ENCODE measurements at regions not wholly inside any gene's neighbourhood (a gene's known extent, or its start where the extent isn't known, plus 50 kb on each side); places are given as distances from the start of the nearest gene placed in this dataset.

DNA sequence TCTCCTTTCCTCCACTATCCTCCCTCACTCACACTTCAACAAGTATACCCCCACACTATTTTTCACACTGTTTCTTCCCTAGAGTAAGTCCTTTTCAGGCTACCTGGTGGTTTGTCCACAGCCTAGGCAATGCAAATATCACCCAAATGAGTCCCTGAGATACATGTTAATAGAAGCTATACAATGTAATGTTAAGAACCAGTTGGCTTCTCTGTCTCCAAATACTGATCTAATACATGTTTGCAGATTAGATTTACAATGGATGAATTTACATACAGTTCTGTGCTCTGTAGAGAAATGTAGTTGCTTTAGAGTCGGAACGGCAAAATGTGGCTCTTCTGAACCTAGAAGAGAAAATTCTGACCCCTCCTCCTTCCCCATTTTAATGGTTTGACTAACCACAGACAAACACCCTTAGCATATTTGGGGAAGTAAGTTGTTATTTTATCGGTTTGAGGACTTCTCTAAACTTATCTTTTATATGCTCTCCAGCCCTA is 63.6 kb upstream of the MBNL1 start:
- no peak overlapping the region for H3K4me3 Mint-ChIP-seq (ENCODE audit: low read depth, unreplicated experiment)
- TF ChIP-seq, protein P1, sequence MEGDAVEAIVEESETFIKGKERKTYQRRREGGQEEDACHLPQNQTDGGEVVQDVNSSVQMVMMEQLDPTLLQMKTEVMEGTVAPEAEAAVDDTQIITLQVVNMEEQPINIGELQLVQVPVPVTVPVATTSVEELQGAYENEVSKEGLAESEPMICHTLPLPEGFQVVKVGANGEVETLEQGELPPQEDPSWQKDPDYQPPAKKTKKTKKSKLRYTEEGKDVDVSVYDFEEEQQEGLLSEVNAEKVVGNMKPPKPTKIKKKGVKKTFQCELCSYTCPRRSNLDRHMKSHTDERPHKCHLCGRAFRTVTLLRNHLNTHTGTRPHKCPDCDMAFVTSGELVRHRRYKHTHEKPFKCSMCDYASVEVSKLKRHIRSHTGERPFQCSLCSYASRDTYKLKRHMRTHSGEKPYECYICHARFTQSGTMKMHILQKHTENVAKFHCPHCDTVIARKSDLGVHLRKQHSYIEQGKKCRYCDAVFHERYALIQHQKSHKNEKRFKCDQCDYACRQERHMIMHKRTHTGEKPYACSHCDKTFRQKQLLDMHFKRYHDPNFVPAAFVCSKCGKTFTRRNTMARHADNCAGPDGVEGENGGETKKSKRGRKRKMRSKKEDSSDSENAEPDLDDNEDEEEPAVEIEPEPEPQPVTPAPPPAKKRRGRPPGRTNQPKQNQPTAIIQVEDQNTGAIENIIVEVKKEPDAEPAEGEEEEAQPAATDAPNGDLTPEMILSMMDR (IDR thresholded peaks at IDR 0.05; ENCODE audit: unreplicated experiment): no peak
- intact Hi-C loops (cut with micrococcal nuclease; ENCODE audit: unreplicated experiment): no loop called here

DNA sequence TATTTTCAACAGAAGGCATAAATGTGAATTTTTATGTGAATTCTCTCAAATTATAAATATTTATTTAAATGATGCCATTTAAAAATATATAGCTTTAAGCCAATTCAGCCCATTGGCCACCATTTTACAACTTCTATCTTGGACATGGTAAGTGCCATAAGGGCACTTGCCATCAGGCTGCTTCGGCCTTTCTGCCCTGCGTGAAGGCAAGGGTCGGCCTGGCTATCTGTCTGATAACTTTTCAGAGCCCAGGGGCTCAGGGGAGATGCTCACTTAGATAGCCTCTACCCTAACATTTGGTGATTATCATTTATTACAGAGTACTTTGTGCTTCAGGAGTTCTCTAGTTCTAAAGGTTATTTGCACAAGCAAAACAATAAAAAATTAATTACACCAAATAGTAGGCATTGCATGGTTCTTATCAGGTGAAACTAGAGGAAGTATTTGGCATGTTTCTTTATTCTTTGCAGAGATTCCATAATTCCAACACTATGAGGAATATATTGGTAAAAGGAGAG is 62.4 kb upstream of the MBNL1 start:
- CTCF ChIA-PET: interaction anchor here (0.5 to 1.0 kb wide), 2 partner anchors 13 to 215 kb away, joined by 4 read pairs; no protein-coding TSS in a partner anchor
- Mint-ChIP-seq H3K4me1 (ENCODE audit: low read depth, unreplicated experiment) (peaks cover 23% of the 10 kb centered on the region), H3K4me3 (ENCODE audit: low read depth, unreplicated experiment) (no peak overlapping the region), H3K27me3 (ENCODE audit: unreplicated experiment) (no peaks in the 10 kb centered on the region), H3K36me3 (ENCODE audit: insufficient read depth, unreplicated experiment) (no peaks in the 10 kb centered on the region), H3K9me3 (ENCODE audit: low read depth, unreplicated experiment) (no peaks in the 10 kb centered on the region), H3K27ac (ENCODE audit: unreplicated experiment) (no peak overlapping the region)
- TF ChIP-seq, protein P1 (IDR thresholded peaks at IDR 0.05; ENCODE audit: unreplicated experiment): no peak
- no peak for DNase-seq
- intact Hi-C loops (cut with micrococcal nuclease; ENCODE audit: unreplicated experiment): no loop called here
- BruUV-seq (replicated peaks): no TSS peak

More for the DNA sequence above, 63.6 kb upstream of the MBNL1 start:
- no peaks in the 10 kb centered on the region for H3K36me3 Mint-ChIP-seq (ENCODE audit: insufficient read depth, unreplicated experiment)
- CTCF ChIA-PET: interaction anchor here (1.0 to 2.5 kb wide), 2 partner anchors 11 kb away, joined by 4 to 10 read pairs; no protein-coding TSS in a partner anchor
- no peak overlapping the region for H3K27ac Mint-ChIP-seq (ENCODE audit: unreplicated experiment)
- no peaks in the 10 kb centered on the region for H3K9me3 Mint-ChIP-seq (ENCODE audit: low read depth, unreplicated experiment)
- no TSS peak for BruUV-seq (replicated peaks)
- H3K27me3 Mint-ChIP-seq (ENCODE audit: unreplicated experiment): no peaks in the 10 kb centered on the region
- DNase-seq: no peak
- peaks cover 23% of the 10 kb centered on the region for H3K4me1 Mint-ChIP-seq (ENCODE audit: low read depth, unreplicated experiment)

DNA sequence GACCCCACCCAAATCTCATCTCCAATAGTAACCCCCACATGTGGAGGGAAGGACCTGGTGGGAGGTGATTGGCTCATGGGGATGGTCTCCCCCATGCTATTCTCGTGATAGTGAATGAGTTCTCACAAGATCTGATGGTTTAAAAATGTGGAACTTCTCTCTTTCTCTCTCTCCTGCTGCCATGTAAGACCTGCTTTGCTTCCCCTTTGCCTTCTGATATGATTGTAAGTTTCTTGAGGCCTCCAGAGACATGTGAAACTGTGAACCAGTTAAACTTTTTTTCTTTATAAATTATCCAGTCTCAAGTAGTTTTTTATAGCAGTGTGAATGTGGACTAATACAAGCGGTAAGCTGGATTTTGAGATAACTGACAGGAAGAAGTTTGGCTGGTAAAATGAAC is 60.3 kb upstream of the MBNL1 start:
- Mint-ChIP-seq H3K9me3 (ENCODE audit: low read depth, unreplicated experiment) (no peaks in the 10 kb centered on the region), H3K36me3 (ENCODE audit: insufficient read depth, unreplicated experiment) (no peaks in the 10 kb centered on the region), H3K27me3 (ENCODE audit: unreplicated experiment) (no peaks in the 10 kb centered on the region), H3K4me1 (ENCODE audit: low read depth, unreplicated experiment) (peaks cover 14% of the 10 kb centered on the region), H3K27ac (ENCODE audit: unreplicated experiment) (no peak overlapping the region), H3K4me3 (ENCODE audit: low read depth, unreplicated experiment) (no peak overlapping the region)
- intact Hi-C loops (cut with micrococcal nuclease; ENCODE audit: unreplicated experiment): no loop called here
- DNase-seq: no peak
- TF ChIP-seq, protein P1 (IDR thresholded peaks at IDR 0.05; ENCODE audit: unreplicated experiment): no peak
- CTCF ChIA-PET: no interaction called here
- BruUV-seq (replicated peaks): no TSS peak

DNA sequence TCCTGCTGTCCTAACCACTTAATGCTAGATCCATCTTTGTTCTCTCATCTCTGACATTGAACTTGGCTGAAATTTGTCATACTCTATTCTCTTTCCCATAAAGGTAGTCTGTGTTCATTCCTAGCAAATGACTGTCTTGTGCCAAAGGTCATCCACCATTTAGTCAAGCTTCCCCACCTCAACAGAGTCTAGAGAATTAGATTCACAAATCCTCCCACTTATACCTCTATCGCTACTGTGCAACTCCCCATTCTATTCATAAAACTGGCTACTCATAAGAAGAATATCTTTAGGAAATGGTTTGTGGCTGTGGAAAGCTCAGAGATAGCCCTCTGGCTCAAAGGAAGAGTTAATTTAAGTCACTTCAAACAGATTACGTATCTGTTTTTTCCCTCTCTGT is 59.7 kb upstream of the MBNL1 start:
- H3K9me3 Mint-ChIP-seq (ENCODE audit: low read depth, unreplicated experiment): no peaks in the 10 kb centered on the region
- peaks cover 12% of the 10 kb centered on the region for H3K4me1 Mint-ChIP-seq (ENCODE audit: low read depth, unreplicated experiment)
- TF ChIP-seq, protein P1 (IDR thresholded peaks at IDR 0.05; ENCODE audit: unreplicated experiment): no peak
- H3K4me3 Mint-ChIP-seq (ENCODE audit: low read depth, unreplicated experiment): no peak overlapping the region
- CTCF ChIA-PET: no interaction called here
- H3K36me3 Mint-ChIP-seq (ENCODE audit: insufficient read depth, unreplicated experiment): no peaks in the 10 kb centered on the region
- intact Hi-C loops (cut with micrococcal nuclease; ENCODE audit: unreplicated experiment): no loop called here
- DNase-seq: no peak
- H3K27ac Mint-ChIP-seq (ENCODE audit: unreplicated experiment): no peak overlapping the region
- no TSS peak for BruUV-seq (replicated peaks)
- no peaks in the 10 kb centered on the region for H3K27me3 Mint-ChIP-seq (ENCODE audit: unreplicated experiment)
